BJ (cell line): ENCODE measurements at regions not wholly inside any gene's neighbourhood (a gene's known extent, or its start where the extent isn't known, plus 50 kb on each side); places are given as distances from the start of the nearest gene placed in this dataset.

Experiments
- CTCF ChIA-PET: fragments of 350-600 bp; formaldehyde crosslinking; extraction: SDS; loops from one replicate; lab custom pipeline; 2021; ENCODE audit warnings: antibody characterized with exemption, inconsistent platforms; lab: Yijun Ruan, JAX
- POLR2A ChIA-PET: fragments of 300-600 bp; sonication (Branson Sonifier 250); formaldehyde crosslinking; extraction: SDS; loops from one replicate; lab custom pipeline; 2021; ENCODE audit warnings: antibody characterized with exemption; lab: Charles Lee
- DNase-seq: peaks from one replicate; pipeline ENCODE4 v3.0.0-alpha.2; 2011; ENCODE audit warnings: low read depth
- H3K27me3 ChIP-seq: 2 replicates; pipeline ENCODE4 v1.6.0; 2011; ENCODE audit warnings: low read length; ENCODE audit not compliant: control insufficient read depth, insufficient read depth
- H3K36me3 ChIP-seq: 2 replicates; pipeline ENCODE4 v1.5.1; 2011; ENCODE audit warnings: low read length; ENCODE audit not compliant: control insufficient read depth, insufficient read depth
- H3K4me3 ChIP-seq: 2 replicates; pipeline ENCODE4 v1.5.1; 2011; ENCODE audit warnings: low read depth, mild to moderate bottlenecking, control low read depth, low read length
- TF ChIP-seq, protein P1 (sequence below): IDR thresholded peaks from 2 replicates; pipeline ENCODE4 v1.5.1; 2011; ENCODE audit warnings: low read depth, mild to moderate bottlenecking, control low read depth, inconsistent platforms, low read length, moderate library complexity; ENCODE audit not compliant: insufficient read depth

DNA sequence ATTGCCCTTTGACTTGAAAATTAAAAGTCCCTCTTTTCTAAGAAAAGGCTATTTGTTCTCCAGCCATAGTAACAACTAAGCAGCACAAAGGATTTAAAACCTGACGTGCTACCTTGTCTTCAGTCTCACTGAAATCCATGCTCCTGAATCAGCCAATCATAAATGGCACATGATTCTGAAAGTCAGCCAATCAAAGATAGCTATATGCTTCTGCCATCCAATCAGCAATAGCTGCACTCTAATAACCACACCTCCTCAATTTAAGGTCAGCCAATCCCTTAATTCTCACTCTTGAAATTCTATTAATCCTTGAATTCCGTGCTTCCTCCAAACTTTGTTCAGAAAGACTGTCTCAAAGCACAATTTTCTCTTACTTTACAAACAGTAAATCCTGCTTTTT, 53.5 kb upstream of the ACAN start:
- Histone ChIP-seq H3K27me3 (peaks cover 11% of the 10 kb centered on the region), H3K36me3 (no peaks in the 10 kb centered on the region), H3K4me3 (no peak overlapping the region)
- TF ChIP-seq, protein P1, sequence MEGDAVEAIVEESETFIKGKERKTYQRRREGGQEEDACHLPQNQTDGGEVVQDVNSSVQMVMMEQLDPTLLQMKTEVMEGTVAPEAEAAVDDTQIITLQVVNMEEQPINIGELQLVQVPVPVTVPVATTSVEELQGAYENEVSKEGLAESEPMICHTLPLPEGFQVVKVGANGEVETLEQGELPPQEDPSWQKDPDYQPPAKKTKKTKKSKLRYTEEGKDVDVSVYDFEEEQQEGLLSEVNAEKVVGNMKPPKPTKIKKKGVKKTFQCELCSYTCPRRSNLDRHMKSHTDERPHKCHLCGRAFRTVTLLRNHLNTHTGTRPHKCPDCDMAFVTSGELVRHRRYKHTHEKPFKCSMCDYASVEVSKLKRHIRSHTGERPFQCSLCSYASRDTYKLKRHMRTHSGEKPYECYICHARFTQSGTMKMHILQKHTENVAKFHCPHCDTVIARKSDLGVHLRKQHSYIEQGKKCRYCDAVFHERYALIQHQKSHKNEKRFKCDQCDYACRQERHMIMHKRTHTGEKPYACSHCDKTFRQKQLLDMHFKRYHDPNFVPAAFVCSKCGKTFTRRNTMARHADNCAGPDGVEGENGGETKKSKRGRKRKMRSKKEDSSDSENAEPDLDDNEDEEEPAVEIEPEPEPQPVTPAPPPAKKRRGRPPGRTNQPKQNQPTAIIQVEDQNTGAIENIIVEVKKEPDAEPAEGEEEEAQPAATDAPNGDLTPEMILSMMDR: no peak
- ChIA-PET CTCF (no interaction called here), POLR2A (no interaction called here)
- no peak for DNase-seq

GRCh38 chr15:88752501-88752900, 50.7 kb upstream of the ACAN start:
- ChIA-PET CTCF (no interaction called here), POLR2A (no interaction called here)
- TF ChIP-seq, protein P1: no peak
- H3K4me3 ChIP-seq: no peak overlapping the region
- H3K27me3 ChIP-seq: peaks cover 11% of the 10 kb centered on the region; the same call in 1 of the 2 replicates
- no peaks in the 10 kb centered on the region for H3K36me3 ChIP-seq
- no peak for DNase-seq

- ChIA-PET POLR2A (no interaction called here), CTCF (no interaction called here)
- H3K4me3 ChIP-seq: no peak overlapping the region
- no peaks in the 10 kb centered on the region for H3K36me3 ChIP-seq
- DNase-seq: no peak
- TF ChIP-seq, protein P1: no peak
- peaks cover 11% of the 10 kb centered on the region; the same call in 1 of the 2 replicates for H3K27me3 ChIP-seq
Measured at GRCh38 chr15:88752951-88753350, 50.3 kb upstream of the ACAN start.
